Coronary artery (tissue), 2 donors: ENCODE measurements at regions not wholly inside any gene's neighbourhood (a gene's known extent, or its start where the extent isn't known, plus 50 kb on each side); places are given as distances from the start of the nearest gene placed in this dataset.

Experiments
- DNase-seq: peaks from one replicate; pipeline ENCODE4 v3.0.0-alpha.2; 2017; ENCODE audit warnings: low spot score
- H3K27ac ChIP-seq, 2 donors: fragments of 200-600 bp; sonication (generic); one replicate each; pipeline ENCODE4 v1.5.1; 2016 to 2019
- H3K4me3 ChIP-seq: fragments of 200-600 bp; sonication (generic); 2 replicates; pipeline ENCODE4 v1.5.1; 2016; ENCODE audit warnings: mild to moderate bottlenecking, moderate library complexity
- CTCF ChIP-seq: fragments of 200-600 bp; sonication (generic); IDR thresholded peaks from one replicate; pipeline ENCODE4 v1.5.1; 2019; ENCODE audit warnings: antibody characterized with exemption

- no peak overlapping the region for H3K27ac ChIP-seq
- no peak for TF ChIP-seq CTCF
- DNase-seq = no peak
- H3K4me3 ChIP-seq = no peak overlapping the region
Measured at GRCh38 chr4:45985038-45985437, 138.8 kb downstream of the GABRG1 start.

GRCh38 chr4:45971108-45971507, 152.7 kb downstream of the GABRG1 start:
- no peak for TF ChIP-seq CTCF
- H3K27ac ChIP-seq = no peak overlapping the region
- DNase-seq = no peak
- no peak overlapping the region for H3K4me3 ChIP-seq

GRCh38 chr4:45957353-45957752, 166.5 kb downstream of the GABRG1 start:
- DNase-seq = no peak
- no peak overlapping the region for H3K27ac ChIP-seq
- TF ChIP-seq CTCF = no peak
- no peak overlapping the region for H3K4me3 ChIP-seq

GRCh38 chr4:45954276-45954675, 169.6 kb downstream of the GABRG1 start:
- no peak for DNase-seq
- TF ChIP-seq CTCF = no peak
- no peak overlapping the region for H3K27ac ChIP-seq
- H3K4me3 ChIP-seq = no peak overlapping the region

GRCh38 chr4:45951153-45951552, 172.7 kb downstream of the GABRG1 start:
- no peak for TF ChIP-seq CTCF
- no peak for DNase-seq
- no peak overlapping the region for H3K4me3 ChIP-seq
- no peak overlapping the region for H3K27ac ChIP-seq

GRCh38 chr4:45946699-45947098, 177.2 kb downstream of the GABRG1 start:
- DNase-seq = no peak
- no peak for TF ChIP-seq CTCF
- Histone ChIP-seq H3K27ac (no peak overlapping the region), H3K4me3 (no peak overlapping the region)

- Histone ChIP-seq H3K27ac (no peak overlapping the region), H3K4me3 (no peak overlapping the region)
- no peak for DNase-seq
- TF ChIP-seq CTCF = no peak
Measured at GRCh38 chr4:45944000-45944399, 179.9 kb downstream of the GABRG1 start.
